Uterus (tissue), 3 donors: ENCODE measurements at regions not wholly inside any gene's neighbourhood (a gene's known extent, or its start where the extent isn't known, plus 50 kb on each side); places are given as distances from the start of the nearest gene placed in this dataset.

Source experiments
- DNase-seq, 2 donors: peaks; one replicate each; pipeline ENCODE4 v3.0.0-alpha.2; 2019 to 2020
- H3K27ac ChIP-seq, 2 donors: fragments of 200-600 bp; sonication (generic); 1 replicate in 1 of 2; 2 replicates in 1 of 2; pipeline ENCODE4 v1.5.1; 2016 to 2018
- H3K27me3 ChIP-seq, 2 donors: fragments of 200-600 bp; sonication (generic); one replicate each; pipeline ENCODE4 v1.5.1; 2018 to 2019; ENCODE audit warnings: control low read depth in 1 of 2
- H3K36me3 ChIP-seq, 2 donors: fragments of 200-600 bp; sonication (generic); one replicate each; pipeline ENCODE4 v1.5.1; 2019; ENCODE audit warnings: control low read depth in 1 of 2
- H3K4me1 ChIP-seq, 2 donors: fragments of 200-600 bp; sonication (generic); one replicate each; pipeline ENCODE4 v1.5.1; 2018 to 2019; ENCODE audit warnings: control low read depth in 1 of 2
- H3K4me3 ChIP-seq, 2 donors: fragments of 200-600 bp; sonication (generic); 1 replicate in 1 of 2; 2 replicates in 1 of 2; pipeline ENCODE4 v1.5.1; 2018 to 2019; ENCODE audit warnings: mild to moderate bottlenecking in 1 of 2
- H3K9me3 ChIP-seq, 2 donors: fragments of 200-600 bp; sonication (generic); one replicate each; pipeline ENCODE4 v1.5.1; 2019; ENCODE audit warnings: control low read depth in 1 of 2
- POLR2A ChIP-seq, 2 donors: fragments of 450-650 bp; IDR thresholded peaks; one replicate each; pipeline ENCODE4 v1.6.1; 2016; ENCODE audit warnings: antibody characterized with exemption in 2 of 2, mild to moderate bottlenecking in 1 of 2, moderate library complexity in 1 of 2
- intact Hi-C: fragments of 100-400 bp; cut with DNase I; formaldehyde crosslinking; loops from one replicate; pipeline ENCODE4 v1.15.1; 2023; ENCODE audit warnings: low total_unique reads
- TF ChIP-seq, protein P1 (sequence below), 4 experiments: fragments of 200-600 bp in 2 of 4; fragments of 450-650 bp in 2 of 4; sonication (generic) in 2 of 4; IDR thresholded peaks; one replicate each; pipeline ENCODE4 v1.5.1; 2016 to 2019; ENCODE audit warnings: antibody characterized with exemption in 4 of 4, mild to moderate bottlenecking in 2 of 4, moderate library complexity in 1 of 4
- donor health status: DM: yes; HTN: yes; CAD: no.

DNA sequence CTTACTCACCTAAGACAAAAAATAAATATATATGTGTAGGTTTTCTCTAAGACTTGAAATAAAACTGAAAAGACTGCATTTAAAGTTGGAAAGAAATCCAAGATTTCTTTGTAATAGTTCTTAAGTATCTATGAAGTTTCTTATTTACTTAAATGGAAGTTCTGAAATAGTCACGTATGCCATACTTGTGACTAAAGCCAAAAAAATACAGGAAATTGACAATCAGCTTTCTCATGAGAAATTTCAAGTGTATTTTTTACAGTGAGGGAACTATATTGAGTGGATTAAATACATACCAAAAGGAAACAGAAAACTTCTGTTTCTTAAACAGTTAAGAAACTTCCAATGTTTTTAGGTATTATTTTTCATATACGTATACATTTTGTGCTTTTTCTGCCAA is 188.1 kb downstream of the DPY19L2 start:
- H3K9me3 ChIP-seq, result no peaks in the 10 kb centered on the region
- TF ChIP-seq, protein P1, sequence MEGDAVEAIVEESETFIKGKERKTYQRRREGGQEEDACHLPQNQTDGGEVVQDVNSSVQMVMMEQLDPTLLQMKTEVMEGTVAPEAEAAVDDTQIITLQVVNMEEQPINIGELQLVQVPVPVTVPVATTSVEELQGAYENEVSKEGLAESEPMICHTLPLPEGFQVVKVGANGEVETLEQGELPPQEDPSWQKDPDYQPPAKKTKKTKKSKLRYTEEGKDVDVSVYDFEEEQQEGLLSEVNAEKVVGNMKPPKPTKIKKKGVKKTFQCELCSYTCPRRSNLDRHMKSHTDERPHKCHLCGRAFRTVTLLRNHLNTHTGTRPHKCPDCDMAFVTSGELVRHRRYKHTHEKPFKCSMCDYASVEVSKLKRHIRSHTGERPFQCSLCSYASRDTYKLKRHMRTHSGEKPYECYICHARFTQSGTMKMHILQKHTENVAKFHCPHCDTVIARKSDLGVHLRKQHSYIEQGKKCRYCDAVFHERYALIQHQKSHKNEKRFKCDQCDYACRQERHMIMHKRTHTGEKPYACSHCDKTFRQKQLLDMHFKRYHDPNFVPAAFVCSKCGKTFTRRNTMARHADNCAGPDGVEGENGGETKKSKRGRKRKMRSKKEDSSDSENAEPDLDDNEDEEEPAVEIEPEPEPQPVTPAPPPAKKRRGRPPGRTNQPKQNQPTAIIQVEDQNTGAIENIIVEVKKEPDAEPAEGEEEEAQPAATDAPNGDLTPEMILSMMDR (IDR thresholded peaks at IDR 0.05), result no peak
- TF ChIP-seq POLR2A (IDR thresholded peaks at IDR 0.05), result no peak
- no peaks in the 10 kb centered on the region for H3K36me3 ChIP-seq
- intact Hi-C loops, result no loop called here
- H3K4me3 ChIP-seq, result no peak overlapping the region
- no peak for DNase-seq
- no peaks in the 10 kb centered on the region for H3K4me1 ChIP-seq
- no peaks in the 10 kb centered on the region for H3K27me3 ChIP-seq
- H3K27ac ChIP-seq, result no peak overlapping the region

DNA sequence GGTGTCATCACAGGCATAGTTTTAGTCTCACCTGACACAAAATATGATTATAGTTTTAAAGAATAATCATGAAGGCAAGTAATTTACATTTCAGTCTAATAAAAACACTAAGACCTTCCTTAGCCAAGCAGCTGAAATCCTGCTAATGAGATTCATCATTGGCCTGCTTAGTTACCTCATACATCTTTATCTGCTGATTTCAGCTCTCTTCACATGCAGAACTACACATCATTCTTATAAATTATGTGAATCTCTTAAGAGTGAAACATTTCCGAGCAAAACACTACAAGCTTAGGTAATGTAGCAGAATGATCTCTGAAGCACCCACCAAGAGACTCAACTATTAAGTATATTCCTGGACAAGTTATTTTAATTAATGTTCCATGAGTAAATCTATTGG is 198.1 kb downstream of the DPY19L2 start:
- no peaks in the 10 kb centered on the region for H3K27me3 ChIP-seq
- H3K4me1 ChIP-seq, result no peaks in the 10 kb centered on the region
- intact Hi-C loops, result no loop called here
- no peaks in the 10 kb centered on the region for H3K9me3 ChIP-seq
- DNase-seq, result no peak
- H3K36me3 ChIP-seq, result no peaks in the 10 kb centered on the region
- H3K27ac ChIP-seq, result no peak overlapping the region
- TF ChIP-seq, protein P1 (IDR thresholded peaks at IDR 0.05), result no peak
- H3K4me3 ChIP-seq, result no peak overlapping the region

DNA sequence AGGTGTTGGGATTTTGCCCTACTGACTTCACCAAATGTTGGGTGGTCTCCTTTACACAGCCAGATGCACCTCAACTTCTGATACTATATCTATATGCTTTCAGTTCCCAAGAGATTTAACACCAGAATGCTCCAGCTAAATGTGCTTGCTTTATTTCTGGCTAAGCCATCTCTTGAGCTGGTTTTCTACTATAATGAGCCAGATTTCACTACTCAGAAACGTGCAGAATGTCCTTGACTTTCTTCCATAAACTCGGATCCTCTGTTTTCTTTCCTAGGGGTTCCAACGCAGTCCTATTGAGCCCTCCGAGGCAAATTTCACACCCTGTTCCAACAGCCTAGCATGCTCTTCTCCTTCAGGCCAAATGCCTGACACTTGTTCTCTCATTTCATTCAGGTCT is 200.3 kb downstream of the DPY19L2 start:
- Histone ChIP-seq H3K4me1 (no peaks in the 10 kb centered on the region), H3K27me3 (no peaks in the 10 kb centered on the region), H3K9me3 (no peaks in the 10 kb centered on the region), H3K36me3 (no peaks in the 10 kb centered on the region), H3K27ac (no peak overlapping the region), H3K4me3 (no peak overlapping the region)
- intact Hi-C loops, result no loop called here
- DNase-seq, result no peak
- TF ChIP-seq, protein P1 (IDR thresholded peaks at IDR 0.05), result no peak
- TF ChIP-seq POLR2A (IDR thresholded peaks at IDR 0.05), result no peak

DNA sequence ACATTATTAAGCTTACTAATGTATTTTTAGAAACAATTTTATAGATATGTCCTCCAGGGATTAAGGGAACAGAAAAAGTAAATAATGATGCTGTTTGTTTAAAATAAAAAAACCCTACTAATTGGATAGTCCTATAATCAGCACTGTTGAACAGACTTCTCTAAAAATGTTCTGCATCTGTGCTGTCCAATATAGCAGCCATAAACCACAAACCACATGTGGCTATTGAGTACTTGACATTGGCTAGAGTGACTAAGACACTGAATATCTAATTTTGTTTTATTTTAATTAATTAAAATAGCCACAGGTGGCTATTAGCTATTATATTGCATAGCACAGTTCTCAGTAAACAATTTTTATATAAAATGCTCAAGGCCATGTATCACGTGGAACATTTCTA is 210.4 kb downstream of the DPY19L2 start:
- TF ChIP-seq, protein P1 (IDR thresholded peaks at IDR 0.05), result no peak
- TF ChIP-seq POLR2A (IDR thresholded peaks at IDR 0.05), result no peak
- H3K27me3 ChIP-seq, result no peaks in the 10 kb centered on the region
- H3K4me1 ChIP-seq, result no peaks in the 10 kb centered on the region
- H3K36me3 ChIP-seq, result no peaks in the 10 kb centered on the region
- no peaks in the 10 kb centered on the region for H3K9me3 ChIP-seq
- intact Hi-C loops, result no loop called here
- no peak for DNase-seq
- no peak overlapping the region for H3K27ac ChIP-seq
- no peak overlapping the region for H3K4me3 ChIP-seq

DNA sequence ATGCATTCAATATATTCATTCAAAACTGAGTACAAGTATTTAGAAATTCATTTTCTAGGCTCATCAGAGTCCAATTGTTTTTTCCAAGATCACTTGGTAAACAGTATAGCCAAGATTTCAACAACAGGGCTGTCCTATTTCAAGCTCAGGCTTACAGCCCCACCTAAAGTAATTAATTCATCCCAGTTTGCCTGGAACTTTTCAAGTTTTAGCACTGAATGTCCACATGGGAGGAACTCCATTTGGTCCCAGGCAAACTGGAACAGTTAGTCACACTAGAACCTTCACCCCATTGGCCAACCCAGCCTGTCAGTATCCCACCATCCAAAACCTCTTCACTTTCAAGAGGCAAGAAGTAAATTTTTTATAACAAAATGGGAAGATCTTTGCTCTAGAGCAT is 210.9 kb downstream of the DPY19L2 start:
- H3K27me3 ChIP-seq, result no peaks in the 10 kb centered on the region
- TF ChIP-seq POLR2A (IDR thresholded peaks at IDR 0.05), result no peak
- TF ChIP-seq, protein P1 (IDR thresholded peaks at IDR 0.05), result no peak
- intact Hi-C loops, result no loop called here

More for the DNA sequence above, 210.9 kb downstream of the DPY19L2 start:
- H3K36me3 ChIP-seq, result no peaks in the 10 kb centered on the region
- DNase-seq, result no peak
- H3K27ac ChIP-seq, result no peak overlapping the region
- no peaks in the 10 kb centered on the region for H3K4me1 ChIP-seq
- no peaks in the 10 kb centered on the region for H3K9me3 ChIP-seq
- no peak overlapping the region for H3K4me3 ChIP-seq
